GM12878 (cell line): ENCODE measurements at regions not wholly inside any gene's neighbourhood (a gene's known extent, or its start where the extent isn't known, plus 50 kb on each side); places are given as distances from the start of the nearest gene placed in this dataset.

Source experiments
- ATAC-seq: fragments of 200-7000 bp; cut with Tn5 transposase; 3 replicates; pipeline ENCODE4 v1.9.1; 2020; ENCODE audit warnings: mild to moderate bottlenecking, moderate library complexity
- BruUV-seq: library from RNA; stranded (reverse); fragments of 400-500 nt; replicated peaks from 2 replicates; lab custom pipeline; 2021; lab: Mats Ljungman, UMichigan
- CTCF ChIA-PET: fragments of 300-600 bp; sonication (Branson Sonifier 250); formaldehyde crosslinking; extraction: SDS; loops from one replicate; lab custom pipeline; 2021; ENCODE audit warnings: inconsistent platforms; lab: Yijun Ruan, JAX
- POLR2A ChIA-PET: fragments of 350-600 bp; formaldehyde crosslinking; extraction: SDS; loops from one replicate; lab custom pipeline; 2021; ENCODE audit warnings: inconsistent platforms; lab: Charles Lee
- RAD21 ChIA-PET: fragments of 300-600 bp; sonication (Branson Sonifier 250); formaldehyde crosslinking; loops from one replicate; lab custom pipeline; 2023; ENCODE audit warnings: antibody characterized with exemption; ENCODE audit not compliant: unreplicated experiment; lab: Charles Lee
- SMC1A ChIA-PET: fragments of 300-600 bp; sonication (Branson Sonifier 250); formaldehyde crosslinking; loops from one replicate; lab custom pipeline; 2023; ENCODE audit not compliant: unreplicated experiment, uncharacterized antibody; lab: Charles Lee
- DNase-seq: peaks from one replicate; pipeline ENCODE4 v3.0.0-alpha.2; 2011; ENCODE audit warnings: low read depth, low spot score
- FAIRE-seq: peaks from 3 replicates; lab custom pipeline; 2011; peaks lifted over from hg19 to GRCh38; lab: Jason Lieb, UNC
- H2AFZ ChIP-seq: 2 replicates; pipeline ENCODE4 v1.6.0; 2011; ENCODE audit warnings: low read depth, low read length, control low read depth; ENCODE audit not compliant: control insufficient read depth
- H3K27ac ChIP-seq: 2 replicates; pipeline ENCODE4 v1.5.1; 2011; ENCODE audit warnings: control low read depth; ENCODE audit not compliant: control insufficient read depth, insufficient read depth
- H3K27me3 ChIP-seq, 2 experiments: replicated peaks in 1 of 2; 2 replicates each; pipeline versions ENCODE4 v1.6.0 to v1.6.1; 2011; ENCODE audit warnings: low read length in 1 of 2; ENCODE audit not compliant: control insufficient read depth in 2 of 2, insufficient read depth in 2 of 2
- H3K36me3 ChIP-seq, 2 experiments: 2 replicates each; pipeline ENCODE4 v1.5.1; 2011; ENCODE audit warnings: low read length in 1 of 2; ENCODE audit not compliant: control insufficient read depth in 2 of 2, insufficient read depth in 2 of 2
- H3K4me1 ChIP-seq: 2 replicates; pipeline ENCODE4 v1.6.1; 2011; ENCODE audit warnings: mild to moderate bottlenecking, low read length, moderate library complexity, mixed read lengths; ENCODE audit not compliant: control insufficient read depth, insufficient read depth
- H3K4me2 ChIP-seq: 2 replicates; pipeline ENCODE4 v1.6.0; 2011; ENCODE audit warnings: control low read depth; ENCODE audit not compliant: control insufficient read depth, insufficient read depth
- H3K4me3 ChIP-seq: fragments of 200-600 bp; sonication (generic); 2 replicates; pipeline ENCODE4 v1.5.1; 2016
- H3K79me2 ChIP-seq: 2 replicates; pipeline ENCODE4 v1.6.0; 2011; ENCODE audit warnings: low read length; ENCODE audit not compliant: control insufficient read depth, insufficient read depth
- H3K9ac ChIP-seq: 2 replicates; pipeline ENCODE4 v1.8.0; 2011; ENCODE audit warnings: low read length, control low read depth, mixed read lengths; ENCODE audit not compliant: control insufficient read depth, insufficient read depth
- H3K9me3 ChIP-seq: replicated peaks from 3 replicates; pipeline ENCODE4 v1.5.1; 2011; ENCODE audit warnings: mild to moderate bottlenecking, low read length; ENCODE audit not compliant: control insufficient read depth, insufficient read depth
- H4K20me1 ChIP-seq: 2 replicates; pipeline ENCODE4 v1.6.0; 2011; ENCODE audit not compliant: control insufficient read depth, insufficient read depth
- CBX3 ChIP-seq: fragments of 200-600 bp; sonication (generic); IDR thresholded peaks from 2 replicates; pipeline ENCODE4 v1.6.1; 2016; ENCODE audit warnings: low read depth, borderline replicate concordance
- CEBPB ChIP-seq, 2 experiments: fragments of 150-350 bp in 1 of 2; IDR thresholded peaks; 2 replicates each; pipeline ENCODE4 v1.6.1; 2012 to 2014; ENCODE audit warnings: low read depth in 2 of 2, low read length in 2 of 2, borderline replicate concordance in 1 of 2, inconsistent platforms in 1 of 2
- IRF3 ChIP-seq: fragments of 450-650 bp; IDR thresholded peaks from 2 replicates; pipeline ENCODE4 v1.6.1; 2014; ENCODE audit warnings: mild to moderate bottlenecking
- IRF5 ChIP-seq: fragments of 450-650 bp; IDR thresholded peaks from 2 replicates; pipeline ENCODE4 v1.6.1; 2017; ENCODE audit warnings: borderline replicate concordance
- KLF5 ChIP-seq: fragments of 450-650 bp; IDR thresholded peaks from 2 replicates; pipeline ENCODE4 v1.6.1; 2014; ENCODE audit warnings: mild to moderate bottlenecking; ENCODE audit not compliant: partially characterized antibody
- MTA2 ChIP-seq: fragments of 450-650 bp; IDR thresholded peaks from 2 replicates; pipeline ENCODE4 v1.6.1; 2016; ENCODE audit warnings: low read depth, mild to moderate bottlenecking, moderate library complexity
- NFYA ChIP-seq: IDR thresholded peaks from 2 replicates; pipeline ENCODE4 v1.6.1; 2011; ENCODE audit warnings: low read depth, mild to moderate bottlenecking, low read length, improper control_type of control experiment, borderline replicate concordance
- PKNOX1 ChIP-seq: fragments of 450-650 bp; IDR thresholded peaks from 2 replicates; pipeline ENCODE4 v1.6.1; 2016; ENCODE audit warnings: mild to moderate bottlenecking
- PML ChIP-seq: IDR thresholded peaks from 2 replicates; pipeline ENCODE4 v1.6.1; 2012; ENCODE audit warnings: low read length, inconsistent platforms
- RFX5 ChIP-seq: IDR thresholded peaks from 2 replicates; pipeline ENCODE4 v1.6.1; 2011; ENCODE audit warnings: low read depth, low read length, improper control_type of control experiment
- STAT1 ChIP-seq: fragments of 450-650 bp; conservative IDR thresholded peaks from 2 replicates; pipeline ENCODE4 v1.6.1; 2014; ENCODE audit warnings: antibody characterized with exemption, mild to moderate bottlenecking
- TCF7 ChIP-seq: IDR thresholded peaks from 2 replicates; pipeline ENCODE4 v1.6.1; 2014; ENCODE audit warnings: antibody characterized with exemption, borderline replicate concordance
- WGBS: methylation state at CpG from one replicate; pipeline ENCODE4 v1.1.6; 2016; ENCODE audit warnings: low lambda C conversion rate; ENCODE audit not compliant: insufficient replicate concordance, insufficient coverage; ENCODE audit errors: missing lambda C conversion rate; 5-methylcytosine and 5-hydroxymethylcytosine counted together
- in situ Hi-C: fragments of 300-500 bp; cut with MboI; formaldehyde crosslinking; loops from 9 replicates; pipeline ENCODE4 v1.14.3; 2018; ENCODE audit warnings: mixed read lengths
- intact Hi-C: fragments of 100-400 bp; cut with micrococcal nuclease; formaldehyde crosslinking; loops from one replicate; pipeline ENCODE4 v1.14.2; 2022; ENCODE audit not compliant: unreplicated experiment

GRCh38 chr4:24224446-24224845, 334.6 kb upstream of the PPARGC1A start:
- Histone ChIP-seq H3K36me3 (no peaks in the 10 kb centered on the region), H4K20me1 (no peaks in the 10 kb centered on the region), H3K4me1 (no peaks in the 10 kb centered on the region), H3K9me3 (no peaks in the 10 kb centered on the region), H3K4me2 (no peak overlapping the region), H3K27me3 (no peaks in the 10 kb centered on the region), H3K9ac (no peak overlapping the region), H2AFZ (no peak overlapping the region), H3K79me2 (no peaks in the 10 kb centered on the region), H3K4me3 (no peak overlapping the region), H3K27ac (no peak overlapping the region)
- POLR2A ChIA-PET, result no interaction called here
- 28% methylated on average over 4 of the region's 4 CpGs for WGBS
- TF ChIP-seq KLF5 (no peak), STAT1 (no peak), TCF7 (no peak), IRF3 (no peak), CEBPB (IDR thresholded peaks at IDR 0.05; ENCODE audit: borderline replicate concordance in 1 of 2, low read depth in 2 of 2, low read length in 2 of 2) (no peak), PML (no peak), RFX5 (no peak), IRF5 (no peak), PKNOX1 (no peak), MTA2 (no peak), NFYA (no peak), CBX3 (no peak)
- CTCF ChIA-PET, result no interaction called here
- DNase-seq (no peak), ATAC-seq (no peak), FAIRE-seq (no peak)
- SMC1A ChIA-PET, result no interaction called here
- in situ Hi-C loops, result no loop called here
- intact Hi-C loops, result no loop called here
- RAD21 ChIA-PET, result no interaction called here
- no TSS peak for BruUV-seq
